ENCODE measurements at regions not wholly inside any gene's neighbourhood (a gene's known extent, or its start where the extent isn't known, plus 50 kb on each side); places are given as distances from the start of the nearest gene placed in this dataset.

- ChIA-PET CTCF (no interaction called here), POLR2A (no interaction called here), SMC1A (ENCODE audit: uncharacterized antibody, unreplicated experiment) (no interaction called here), RAD21 (ENCODE audit: unreplicated experiment) (no interaction called here)
- DNase-seq (ENCODE audit: low read depth, low spot score) = no peak
- Histone ChIP-seq H3K36me3 (ENCODE audit: control insufficient read depth in 2 of 2, insufficient read depth in 2 of 2, low read length in 1 of 2) (no peaks in the 10 kb centered on the region), H3K4me1 (ENCODE audit: control insufficient read depth, insufficient read depth, low read length) (no peaks in the 10 kb centered on the region), H3K4me2 (ENCODE audit: control insufficient read depth, insufficient read depth) (no peak overlapping the region), H3K9ac (ENCODE audit: control insufficient read depth, insufficient read depth, low read length) (no peak overlapping the region), H3K9me3 (replicated peaks; ENCODE audit: control insufficient read depth, insufficient read depth, low read length) (no peaks in the 10 kb centered on the region), H3K27ac (ENCODE audit: control insufficient read depth, insufficient read depth) (no peak overlapping the region), H3K27me3 (replicated peaks in 1 of 2; ENCODE audit: control insufficient read depth in 2 of 2, insufficient read depth in 2 of 2, low read length in 1 of 2) (no peaks in the 10 kb centered on the region), H2AFZ (ENCODE audit: control insufficient read depth, low read depth, low read length) (no peak overlapping the region), H3K79me2 (ENCODE audit: control insufficient read depth, insufficient read depth, low read length) (no peaks in the 10 kb centered on the region), H3K4me3 (no peak overlapping the region), H4K20me1 (ENCODE audit: control insufficient read depth, insufficient read depth) (no peaks in the 10 kb centered on the region)
- BruUV-seq (replicated peaks) = no TSS peak
- intact Hi-C loops (cut with micrococcal nuclease; ENCODE audit: unreplicated experiment) = no loop called here
- ATAC-seq = no peak
- no peak for TF ChIP-seq WRNIP1 (IDR thresholded peaks at IDR 0.05; ENCODE audit: borderline replicate concordance, low read depth, low read length)
- TF ChIP-seq ZZZ3 (IDR thresholded peaks at IDR 0.05; ENCODE audit: control insufficient read depth, insufficient read length, low read depth) = no peak
- TF ChIP-seq HDGF (IDR thresholded peaks at IDR 0.05) = no peak
- TF ChIP-seq MEF2A (IDR thresholded peaks at IDR 0.05; ENCODE audit: insufficient read depth, low read depth, low read length) = no peak
- no peak for TF ChIP-seq SP1 (IDR thresholded peaks at IDR 0.05; ENCODE audit: low read depth, low read length)
- TF ChIP-seq TCF7 (IDR thresholded peaks at IDR 0.05; ENCODE audit: borderline replicate concordance) = no peak
- TF ChIP-seq ZSCAN29 (IDR thresholded peaks at IDR 0.05) = no peak
- no peak for TF ChIP-seq FOXM1 (IDR thresholded peaks at IDR 0.05; ENCODE audit: low read depth, low read length)
- no peak for TF ChIP-seq RELB (IDR thresholded peaks at IDR 0.05; ENCODE audit: low read depth)
- no peak for TF ChIP-seq NRF1 (conservative IDR thresholded peaks at IDR 0.05; ENCODE audit: low read depth, low read length)
- TF ChIP-seq CEBPZ (IDR thresholded peaks at IDR 0.05; ENCODE audit: low read depth, low read length) = no peak
- no peak for TF ChIP-seq ZNF217 (IDR thresholded peaks at IDR 0.05)
- no peak for TF ChIP-seq CBX5 (IDR thresholded peaks at IDR 0.05; ENCODE audit: low read depth)
- no peak for FAIRE-seq
- in situ Hi-C loops (cut with MboI) = no loop called here
- WGBS (ENCODE audit: insufficient coverage, insufficient replicate concordance, low lambda C conversion rate, missing lambda C conversion rate) = 19% methylated on average over 3 of the region's 3 CpGs
These were observed 1361.9 kb upstream of the ADGRL3 start for GRCh38 chr4:59838236-59838635.

Measured in GM12878 (cell line).